MG63 (cell line): ENCODE measurements at regions not wholly inside any gene's neighbourhood (a gene's known extent, or its start where the extent isn't known, plus 50 kb on each side); places are given as distances from the start of the nearest gene placed in this dataset.
"Not testable (repeated sequence)": the region's sequence is repeated elsewhere in the genome, so short reads cannot be mapped to it uniquely, and the experiment has no call there.

Experiments used
- DNase-seq: peaks from one replicate; pipeline ENCODE4 v3.0.0-alpha.2; 2020
- H3K27me3 ChIP-seq: fragments of 250-450 bp; sonication (Bioruptor Pico); 2 replicates; pipeline ENCODE4 v1.5.1; 2020; ENCODE audit warnings: mild to moderate bottlenecking, moderate library complexity
- H3K36me3 ChIP-seq: fragments of 250-450 bp; sonication (Bioruptor Pico); 2 replicates; pipeline ENCODE4 v1.5.1; 2020; ENCODE audit warnings: mild to moderate bottlenecking, moderate library complexity
- H3K4me3 ChIP-seq: fragments of 250-450 bp; sonication (Bioruptor Pico); 2 replicates; pipeline ENCODE4 v1.5.1; 2020; ENCODE audit warnings: mild to moderate bottlenecking, moderate library complexity
- H3K9me3 ChIP-seq: fragments of 250-450 bp; sonication (Bioruptor Pico); 2 replicates; pipeline ENCODE4 v1.5.1; 2020; ENCODE audit warnings: mild to moderate bottlenecking, moderate library complexity

DNA sequence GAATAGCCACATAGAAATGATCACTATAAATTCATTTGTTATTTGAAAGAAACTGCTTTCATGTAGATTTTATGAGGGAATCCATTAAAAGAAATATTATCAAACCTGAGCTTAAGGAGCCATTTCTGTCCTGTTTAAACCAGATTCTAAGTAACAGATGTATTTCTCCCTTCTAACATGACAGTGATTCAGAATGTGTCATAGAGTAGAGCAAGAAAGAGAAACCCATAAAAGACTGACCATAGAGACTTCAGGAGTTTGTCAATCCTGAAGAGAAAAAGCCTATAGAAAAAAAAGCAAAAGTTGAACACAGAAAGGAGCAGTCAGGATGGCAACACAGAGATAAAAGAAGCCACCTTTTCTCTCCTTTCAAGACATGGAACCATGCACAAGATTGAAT lies 390.6 kb downstream of the PRIM2 start:
- not testable (repeated sequence) for DNase-seq, H3K9me3 ChIP-seq, H3K27me3 ChIP-seq, H3K4me3 ChIP-seq, H3K36me3 ChIP-seq

DNA sequence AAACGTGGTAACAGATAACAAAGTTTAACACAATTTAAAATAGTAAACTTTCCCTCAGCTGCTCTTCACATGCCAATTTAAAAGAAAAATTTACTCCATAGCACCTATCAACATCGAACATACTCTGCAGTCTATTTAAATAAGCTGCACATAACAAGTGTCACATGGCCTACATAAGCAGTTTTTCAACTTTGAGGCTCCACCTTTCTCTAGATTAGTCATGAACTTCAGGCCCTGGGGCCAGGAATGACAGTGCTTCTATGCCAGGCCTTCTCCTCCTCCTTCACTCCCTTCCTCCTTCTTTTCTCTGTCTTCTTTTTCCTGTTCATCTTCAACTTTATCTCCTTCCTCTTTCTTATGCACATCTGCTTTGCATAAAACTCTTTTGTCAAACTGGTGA lies 405.1 kb downstream of the PRIM2 start:
- H3K4me3 ChIP-seq, H3K9me3 ChIP-seq, H3K36me3 ChIP-seq, H3K27me3 ChIP-seq: not testable (repeated sequence)
- DNase-seq = peak; percentile 5

DNA sequence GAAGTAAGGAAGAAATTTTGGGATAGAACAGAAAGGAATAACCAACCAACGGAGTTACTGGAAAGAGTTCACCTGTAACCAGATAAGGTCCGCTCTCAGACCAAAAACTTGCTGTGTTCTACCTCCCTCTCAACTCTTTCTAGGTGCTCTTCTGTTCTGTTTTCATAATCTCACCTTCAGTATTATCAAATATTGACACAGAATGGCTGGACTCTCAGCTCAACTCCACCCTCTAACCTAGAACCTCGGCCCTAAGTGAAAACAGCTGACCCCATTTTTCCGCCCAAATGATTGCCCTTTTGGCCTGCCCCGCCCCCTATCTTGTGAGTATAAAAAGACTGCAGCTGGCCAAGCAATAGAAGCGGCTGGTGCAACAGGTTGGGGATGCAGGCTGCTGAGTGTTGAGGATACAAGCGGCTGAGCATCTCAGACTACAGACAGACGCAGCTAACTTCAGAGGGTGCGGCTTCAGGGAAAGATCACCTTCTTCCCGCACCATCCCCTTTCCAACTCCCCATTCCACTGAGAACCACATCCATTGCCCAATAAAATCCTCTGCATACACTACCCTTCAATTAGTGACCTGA lies 406.5 kb downstream of the PRIM2 start:
- not testable (repeated sequence) for DNase-seq, H3K27me3 ChIP-seq, H3K4me3 ChIP-seq, H3K9me3 ChIP-seq, H3K36me3 ChIP-seq

DNA sequence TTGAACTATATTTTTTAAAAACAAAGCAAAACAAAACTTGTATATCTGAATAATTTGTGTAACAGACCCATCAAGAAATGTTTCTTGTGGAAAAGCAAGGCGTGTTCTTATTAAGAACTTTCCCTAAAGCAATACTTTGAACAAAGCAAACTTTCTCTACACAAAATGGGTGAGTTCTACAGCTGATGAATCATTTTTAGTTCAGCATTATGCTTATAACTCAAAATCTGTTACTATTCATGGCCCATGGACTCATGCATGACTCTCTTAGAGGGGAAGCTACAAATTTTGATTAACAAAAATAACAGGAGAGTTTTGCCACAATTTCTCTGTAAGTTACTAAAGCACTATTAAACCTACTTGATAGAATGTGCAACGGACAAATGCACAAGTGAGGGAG lies 412.0 kb downstream of the PRIM2 start:
- not testable (repeated sequence) for DNase-seq, H3K36me3 ChIP-seq, H3K27me3 ChIP-seq, H3K9me3 ChIP-seq, H3K4me3 ChIP-seq

DNA sequence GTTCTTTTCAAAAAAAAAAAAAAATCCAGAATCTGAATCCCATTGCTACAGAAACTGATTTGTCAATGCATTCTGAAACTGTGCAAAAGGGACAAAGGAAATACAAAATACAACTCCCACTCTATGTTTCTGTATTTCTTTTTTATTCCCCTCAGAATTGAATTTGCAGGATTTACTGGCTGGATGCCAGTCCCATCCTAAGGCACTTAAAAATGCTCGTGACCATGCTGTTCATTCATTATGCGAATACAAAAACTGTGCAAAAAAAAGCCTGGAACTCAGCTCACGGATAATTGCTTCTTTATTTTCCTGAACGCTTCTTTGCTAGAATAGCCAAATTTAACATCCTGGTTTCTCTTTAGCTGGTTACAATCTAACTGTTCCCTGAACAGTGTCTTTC lies 413.3 kb downstream of the PRIM2 start:
- not testable (repeated sequence) for H3K36me3 ChIP-seq, H3K27me3 ChIP-seq, DNase-seq, H3K4me3 ChIP-seq, H3K9me3 ChIP-seq

DNA sequence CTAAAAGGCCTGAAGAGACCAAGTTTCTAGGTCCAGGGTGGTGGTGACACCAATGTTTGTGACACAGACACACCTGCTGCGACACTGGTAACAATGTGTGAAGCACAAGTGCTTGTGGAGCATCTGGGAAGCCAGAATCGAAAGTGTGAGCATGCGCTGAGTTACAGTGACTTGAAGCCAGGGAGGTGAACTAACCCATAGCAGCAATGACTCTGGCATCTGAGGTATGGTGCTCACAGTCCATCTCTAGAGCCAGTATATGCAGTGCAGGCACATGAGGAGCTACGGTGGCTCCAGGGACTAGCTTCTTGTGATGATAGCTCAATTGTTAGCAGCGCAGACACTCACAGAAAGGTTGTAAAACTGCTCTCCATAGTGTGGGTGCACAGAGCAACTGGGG lies 430.3 kb downstream of the PRIM2 start:
- DNase-seq, H3K36me3 ChIP-seq, H3K9me3 ChIP-seq, H3K27me3 ChIP-seq, H3K4me3 ChIP-seq: not testable (repeated sequence)

DNA sequence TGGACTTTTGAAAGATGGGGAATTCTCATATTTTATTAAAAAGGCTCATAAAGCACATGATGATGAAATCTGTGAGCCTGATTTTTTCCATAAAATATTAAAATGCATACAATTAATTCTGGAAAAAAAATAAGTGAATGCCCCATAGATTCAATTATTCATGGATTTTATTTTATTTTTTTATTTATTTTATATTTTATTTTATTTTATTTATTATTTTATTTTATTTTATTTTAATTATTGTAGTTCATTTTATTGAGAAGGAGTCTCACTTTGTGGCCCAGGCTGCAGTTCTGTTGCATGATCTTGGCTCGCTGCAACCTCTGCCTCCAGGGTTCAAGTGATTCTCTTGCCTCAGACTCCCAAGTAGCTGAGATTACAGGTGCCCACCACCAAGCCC lies 442.4 kb downstream of the PRIM2 start:
- H3K9me3 ChIP-seq = not testable (repeated sequence)

DNA sequence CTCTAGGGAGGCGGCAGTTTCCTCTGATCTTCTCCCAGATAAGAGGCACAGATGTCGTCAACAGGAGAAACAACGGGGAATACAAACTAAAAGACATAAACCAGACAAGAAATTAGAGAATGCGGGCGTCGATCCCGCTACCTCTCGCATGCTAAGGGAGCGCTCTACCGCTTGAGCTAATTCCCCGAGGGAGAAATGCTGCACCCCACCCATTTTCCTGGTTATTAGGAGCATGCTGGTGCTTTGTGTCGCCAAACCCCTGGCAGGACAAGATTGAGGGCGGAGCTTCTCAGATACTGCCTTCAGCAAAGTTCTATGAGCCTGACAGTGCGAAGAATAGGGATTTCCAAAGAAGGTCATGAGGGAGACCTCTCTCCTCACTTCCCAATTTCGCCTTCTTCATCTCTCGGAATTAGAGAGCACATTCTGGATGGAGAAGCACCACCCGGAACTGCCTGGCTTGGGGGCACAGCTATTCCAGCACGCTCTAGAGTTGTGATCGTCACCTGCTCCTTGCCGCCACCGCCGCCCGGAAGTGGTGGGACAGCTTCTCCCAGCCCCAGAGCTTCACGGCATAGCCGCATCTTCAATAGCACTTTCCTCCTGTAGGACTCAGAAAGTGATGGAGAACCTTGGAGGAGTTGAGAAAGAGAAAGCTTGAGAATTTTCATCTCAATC lies 475.4 kb downstream of the PRIM2 start:
- not testable (repeated sequence) for H3K36me3 ChIP-seq, H3K27me3 ChIP-seq, H3K9me3 ChIP-seq
- DNase-seq = peak; percentile 33
- peak overlapping the region; percentile 22 for H3K4me3 ChIP-seq

More for the DNA sequence above, 442.4 kb downstream of the PRIM2 start:
- not testable (repeated sequence) for H3K36me3 ChIP-seq, H3K4me3 ChIP-seq, DNase-seq, H3K27me3 ChIP-seq

DNA sequence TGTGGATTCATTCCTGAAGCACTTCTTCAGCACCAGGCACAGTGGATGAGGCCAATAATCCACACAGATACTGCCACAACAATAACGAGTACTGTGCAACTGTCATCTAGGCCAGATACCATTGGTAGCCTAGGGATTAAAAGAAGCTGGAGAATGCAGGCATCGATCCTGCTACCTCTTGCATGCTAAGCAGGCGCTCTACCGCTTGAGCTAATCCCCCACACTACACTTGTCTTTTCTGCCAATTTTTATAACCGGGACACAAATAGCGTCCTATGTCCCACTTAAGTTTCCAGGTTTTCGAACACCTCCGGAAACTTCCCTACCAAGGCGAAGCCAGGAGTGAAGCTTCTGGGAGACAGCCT lies 475.9 kb downstream of the PRIM2 start:
- not testable (repeated sequence) for H3K27me3 ChIP-seq, H3K36me3 ChIP-seq, H3K4me3 ChIP-seq, DNase-seq, H3K9me3 ChIP-seq

DNA sequence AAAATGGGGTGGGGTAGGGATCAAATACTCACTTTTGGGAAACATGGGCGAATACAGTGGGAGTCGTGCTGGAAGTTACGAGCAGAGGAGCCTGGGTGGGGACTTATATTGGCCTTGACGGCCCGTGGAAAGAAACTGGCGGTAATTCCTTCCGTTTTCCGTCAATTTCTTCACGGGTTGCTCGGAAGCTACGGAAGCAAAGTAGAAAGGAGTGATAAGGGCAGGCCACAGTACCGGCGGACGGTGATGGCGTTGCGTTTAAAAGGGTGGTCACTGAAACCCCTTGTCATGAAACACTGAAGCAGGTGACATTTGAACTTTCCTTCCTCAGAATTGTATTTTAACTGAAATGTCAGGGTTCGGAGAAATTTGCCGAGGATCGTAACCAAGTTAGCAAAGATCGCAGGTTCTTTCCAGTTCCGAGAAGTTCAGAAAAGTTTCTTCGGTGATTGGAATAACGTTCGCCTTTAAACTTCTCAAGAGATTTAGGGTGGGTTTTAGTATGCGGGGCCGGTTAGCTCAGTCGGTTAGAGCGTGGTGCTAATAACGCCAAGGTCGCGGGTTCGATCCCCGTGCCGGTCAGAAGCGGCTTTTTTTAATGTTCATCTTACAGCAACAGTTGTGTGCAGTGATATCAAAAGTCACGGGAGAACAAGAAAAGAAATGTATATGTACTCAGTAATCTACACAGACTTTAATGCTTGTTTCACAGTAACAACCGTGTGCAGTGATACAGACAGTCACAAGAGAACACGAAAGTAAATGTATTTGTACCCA lies 482.5 kb downstream of the PRIM2 start:
- not testable (repeated sequence) for H3K9me3 ChIP-seq, H3K36me3 ChIP-seq, H3K27me3 ChIP-seq
- H3K4me3 ChIP-seq = peak overlapping the region; percentile 64
- peak; percentile 48 for DNase-seq

DNA sequence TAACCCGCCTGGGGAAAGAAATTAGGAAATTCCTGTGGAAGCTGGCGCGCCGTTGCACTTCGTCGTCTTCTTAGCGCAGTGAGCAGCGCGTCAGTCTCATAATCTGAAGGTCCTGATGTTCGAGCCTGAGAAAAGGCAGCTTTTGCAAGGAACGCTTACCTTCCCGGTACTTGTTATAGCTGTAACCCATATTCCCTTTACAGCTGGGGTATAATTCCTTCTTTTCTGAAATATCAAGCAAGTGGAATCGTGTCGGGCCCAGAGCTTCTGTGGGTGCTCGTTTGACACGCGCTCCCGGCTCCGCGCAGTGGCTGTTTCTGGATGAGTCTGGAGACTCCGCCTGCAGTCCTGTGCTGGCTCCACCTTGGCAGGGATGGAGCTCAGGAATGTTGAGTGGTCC lies 491.2 kb downstream of the PRIM2 start:
- not testable (repeated sequence) for H3K4me3 ChIP-seq
- peak; percentile 27 for DNase-seq

DNA sequence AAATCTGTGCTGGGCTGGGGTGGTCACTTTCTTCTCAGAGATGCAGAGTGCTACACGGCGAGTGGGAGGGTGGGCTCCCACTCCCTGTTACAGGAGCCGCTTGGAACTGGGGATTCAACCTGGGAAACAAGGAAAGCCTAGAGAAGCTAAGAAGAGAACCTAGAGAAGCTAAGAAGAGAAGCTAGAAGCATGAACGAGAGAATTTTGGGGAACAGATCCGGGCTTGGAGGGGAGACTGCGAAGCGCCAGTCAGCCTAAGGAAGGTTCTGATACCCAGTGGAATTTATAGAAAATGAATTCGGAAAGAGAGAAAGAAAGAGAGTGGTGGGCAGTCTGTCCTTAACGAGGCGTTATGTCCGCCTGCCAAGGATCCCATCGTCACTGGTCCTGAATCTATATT lies 492.0 kb downstream of the PRIM2 start:
- not testable (repeated sequence) for H3K36me3 ChIP-seq, H3K9me3 ChIP-seq, DNase-seq, H3K27me3 ChIP-seq, H3K4me3 ChIP-seq

More for the DNA sequence above, 491.2 kb downstream of the PRIM2 start:
- not testable (repeated sequence) for H3K9me3 ChIP-seq, H3K36me3 ChIP-seq, H3K27me3 ChIP-seq

DNA sequence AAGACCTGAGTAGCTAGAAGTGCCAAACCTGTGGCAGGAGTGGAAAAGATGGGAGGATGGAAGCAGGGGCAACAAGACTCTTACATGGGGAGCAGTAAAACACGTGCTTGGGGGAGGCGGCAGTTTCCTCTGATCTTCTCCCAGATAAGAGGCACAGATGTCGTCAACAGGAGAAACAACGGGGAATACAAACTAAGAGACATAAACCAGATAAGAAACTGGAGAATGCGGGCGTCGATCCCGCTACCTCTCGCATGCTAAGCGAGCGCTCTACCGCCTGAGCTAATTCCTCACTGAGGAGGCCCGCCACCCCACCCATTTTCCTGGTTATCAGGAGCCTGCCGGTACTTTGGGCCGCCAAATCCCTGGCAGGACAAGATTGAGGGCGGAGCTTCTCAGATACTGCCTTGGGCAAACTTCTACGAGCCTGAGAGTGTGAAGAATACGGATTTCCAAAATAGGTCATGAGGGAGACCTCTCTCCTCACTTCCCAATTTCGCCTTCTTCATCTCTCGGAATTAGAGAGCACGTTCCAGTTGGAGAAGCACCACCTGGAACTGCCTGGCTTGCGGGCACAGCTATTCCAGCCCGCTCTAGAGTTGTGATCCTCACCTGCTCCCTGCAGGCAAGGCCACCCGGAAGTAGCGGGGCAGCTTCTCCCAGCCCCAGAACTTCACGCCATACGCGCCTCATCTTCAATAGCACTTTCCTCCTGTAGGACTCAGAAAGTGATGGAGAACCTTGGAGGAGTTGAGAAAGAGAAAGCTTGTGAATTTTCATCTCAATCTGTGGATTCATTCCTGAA lies 496.0 kb downstream of the PRIM2 start:
- not testable (repeated sequence) for H3K4me3 ChIP-seq, H3K36me3 ChIP-seq, H3K9me3 ChIP-seq, H3K27me3 ChIP-seq
- peak; percentile 31 for DNase-seq

DNA sequence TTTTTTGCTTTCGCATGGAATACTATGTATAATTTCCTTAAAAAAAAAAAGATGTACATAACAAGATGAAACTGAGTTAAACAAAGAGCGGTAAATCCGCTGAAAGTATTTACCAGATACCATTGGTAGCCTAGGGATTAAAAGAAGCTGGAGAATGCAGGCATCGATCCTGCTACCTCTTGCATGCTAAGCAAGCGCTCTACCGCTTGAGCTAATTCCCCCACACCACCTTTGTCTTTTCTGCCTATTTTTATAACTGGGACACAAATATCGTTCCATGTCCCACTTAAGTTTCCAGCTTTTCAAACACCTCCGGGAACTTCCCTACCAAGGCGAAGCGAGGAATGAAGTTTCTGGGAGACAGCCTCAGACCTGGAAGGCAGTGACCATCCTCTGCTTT lies 498.4 kb downstream of the PRIM2 start:
- not testable (repeated sequence) for H3K4me3 ChIP-seq, H3K9me3 ChIP-seq, DNase-seq, H3K27me3 ChIP-seq, H3K36me3 ChIP-seq

DNA sequence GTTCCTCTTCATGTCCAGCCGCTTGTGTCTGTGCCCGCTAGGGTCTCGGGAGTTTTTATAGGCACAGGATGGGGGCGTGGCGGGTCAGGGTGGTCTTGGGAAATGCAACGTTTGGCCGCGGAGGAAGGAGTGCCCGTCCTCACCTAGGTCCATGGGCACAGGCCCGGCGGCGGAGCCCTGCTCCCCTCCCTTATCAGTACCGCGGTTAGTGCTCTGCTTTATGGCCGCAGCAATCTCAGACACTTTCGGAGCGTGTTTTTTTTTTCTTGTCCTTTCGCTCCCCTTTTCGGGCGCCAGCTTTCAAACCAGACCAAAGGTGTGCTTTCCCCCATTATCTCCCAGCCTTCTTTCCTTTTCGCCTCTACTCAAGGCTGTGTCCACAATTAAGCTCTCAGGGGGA lies 503.9 kb downstream of the PRIM2 start:
- not testable (repeated sequence) for H3K9me3 ChIP-seq, H3K4me3 ChIP-seq, DNase-seq, H3K27me3 ChIP-seq, H3K36me3 ChIP-seq

DNA sequence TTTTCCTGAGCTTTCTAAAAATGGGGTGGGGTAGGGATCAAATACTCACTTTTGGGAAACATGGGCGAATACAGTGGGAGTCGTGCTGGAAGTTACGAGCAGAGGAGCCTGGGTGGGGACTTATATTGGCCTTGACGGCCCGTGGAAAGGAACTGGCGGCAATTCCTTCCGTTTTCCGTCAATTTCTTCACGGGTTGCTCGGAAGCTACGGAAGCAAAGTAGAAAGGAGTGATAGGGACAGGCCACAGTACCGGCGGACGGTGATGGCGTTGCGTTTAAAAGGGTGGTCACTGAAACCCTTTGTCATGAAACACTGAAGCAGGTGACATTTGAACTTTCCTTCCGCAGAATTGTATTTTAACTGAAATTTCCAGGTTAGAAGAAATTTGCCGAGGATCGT lies 505.0 kb downstream of the PRIM2 start:
- H3K27me3 ChIP-seq, H3K36me3 ChIP-seq: not testable (repeated sequence)

DNA sequence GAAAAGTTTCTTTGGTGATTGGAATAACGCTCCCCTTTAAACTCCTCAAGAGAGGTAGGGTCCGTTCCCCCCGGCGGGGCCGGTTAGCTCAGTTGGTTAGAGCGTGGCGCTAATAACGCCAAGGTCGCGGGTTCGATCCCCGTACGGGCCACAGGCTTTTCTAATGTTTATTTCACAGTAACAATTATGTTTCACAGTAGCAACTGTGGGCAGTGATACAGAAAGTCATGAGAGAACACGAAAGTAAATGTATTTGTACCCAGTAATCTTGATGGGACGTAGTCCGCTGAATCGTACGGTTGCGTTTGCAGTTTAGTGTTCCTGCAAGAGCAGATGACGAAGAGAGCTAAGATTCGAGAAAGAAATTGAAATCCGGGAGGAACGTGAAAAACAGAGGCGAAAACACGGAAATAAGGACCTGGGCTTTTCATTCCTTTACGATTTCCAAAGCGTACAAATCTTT lies 505.5 kb downstream of the PRIM2 start:
- Histone ChIP-seq H3K36me3 (no peaks in the 10 kb centered on the region), H3K27me3 (no peaks in the 10 kb centered on the region), H3K4me3 (0 out of 2 replicates have a peak overlapping the region, but pooled peaks have one; percentile 13), H3K9me3 (no peaks in the 10 kb centered on the region)
- DNase-seq = peak; percentile 36

More for the DNA sequence above, 505.0 kb downstream of the PRIM2 start:
- H3K4me3 ChIP-seq, DNase-seq, H3K9me3 ChIP-seq: not testable (repeated sequence)
